Occipital lobe (tissue), 1 donor: ENCODE measurements at regions not wholly inside any gene's neighbourhood (a gene's known extent, or its start where the extent isn't known, plus 50 kb on each side); places are given as distances from the start of the nearest gene placed in this dataset.
"Not testable (repeated sequence)": the region's sequence is repeated elsewhere in the genome, so short reads cannot be mapped to it uniquely, and the experiment has no call there.

Experiments
- DNase-seq: peaks from one replicate; lab custom pipeline; 2025; lab: John Stamatoyannopoulos, UW

- DNase-seq, result no peak
Measured at GRCh38 chr2:59206361-59206760, 965.2 kb upstream of the FANCL start.

GRCh38 chr2:59204040-59204439 lies 962.9 kb upstream of the FANCL start:
- DNase-seq, result no peak

GRCh38 chr2:59196491-59196890 lies 955.4 kb upstream of the FANCL start:
- no peak for DNase-seq

- no peak for DNase-seq
Measured at GRCh38 chr2:59195851-59196250, 954.7 kb upstream of the FANCL start.

- DNase-seq, result no peak
Measured at GRCh38 chr2:59191781-59192180, 950.7 kb upstream of the FANCL start.

- no peak for DNase-seq
Measured at GRCh38 chr2:59190518-59190917, 949.4 kb upstream of the FANCL start.

- DNase-seq, result no peak
Measured at GRCh38 chr2:59184276-59185020, 943.3 kb upstream of the FANCL start.

- DNase-seq, result no peak
Measured at GRCh38 chr2:59183070-59183469, 941.9 kb upstream of the FANCL start.

- DNase-seq, result no peak
Measured at GRCh38 chr2:59182249-59182648, 941.1 kb upstream of the FANCL start.

- no peak for DNase-seq
Measured at GRCh38 chr2:59181347-59181746, 940.2 kb upstream of the FANCL start.

- no peak for DNase-seq
Measured at GRCh38 chr2:59180621-59181020, 939.5 kb upstream of the FANCL start.

GRCh38 chr2:59180111-59180510 lies 939.0 kb upstream of the FANCL start:
- DNase-seq, result no peak

- DNase-seq, result no peak
Measured at GRCh38 chr2:59177748-59178147, 936.6 kb upstream of the FANCL start.

- DNase-seq, result no peak
Measured at GRCh38 chr2:59176737-59177136, 935.6 kb upstream of the FANCL start.

- no peak for DNase-seq
Measured at GRCh38 chr2:59174536-59175243, 933.6 kb upstream of the FANCL start.

GRCh38 chr2:59173325-59173724 lies 932.2 kb upstream of the FANCL start:
- DNase-seq, result no peak

- DNase-seq, result no peak
Measured at GRCh38 chr2:59171019-59171418, 929.9 kb upstream of the FANCL start.

GRCh38 chr2:59168766-59169165 lies 927.6 kb upstream of the FANCL start:
- DNase-seq, result no peak

GRCh38 chr2:59167514-59167913 lies 926.4 kb upstream of the FANCL start:
- no peak for DNase-seq

GRCh38 chr2:59157908-59158307 lies 916.8 kb upstream of the FANCL start:
- DNase-seq, result not testable (repeated sequence)

GRCh38 chr2:59151805-59152204 lies 910.7 kb upstream of the FANCL start:
- no peak for DNase-seq

- DNase-seq, result no peak
Measured at GRCh38 chr2:59150217-59150849, 909.2 kb upstream of the FANCL start.

GRCh38 chr2:59149271-59149670 lies 908.1 kb upstream of the FANCL start:
- DNase-seq, result no peak
